Common myeloid progenitor, CD34-positive (primary cell): ENCODE measurements at regions not wholly inside any gene's neighbourhood (a gene's known extent, or its start where the extent isn't known, plus 50 kb on each side); places are given as distances from the start of the nearest gene placed in this dataset.

ENCODE experiments used
- CTCF ChIA-PET: fragments of 350-600 bp; sonication (Branson Sonifier 250); formaldehyde crosslinking; loops from one replicate; lab custom pipeline; 2021; ENCODE audit warnings: antibody characterized with exemption; lab: Charles Lee
- POLR2A ChIA-PET: fragments of 350-600 bp; sonication (Branson Sonifier 250); formaldehyde crosslinking; loops from one replicate; lab custom pipeline; 2021; ENCODE audit warnings: antibody characterized with exemption; lab: Charles Lee
- DNase-seq, 3 donors: peaks; one replicate each; pipeline versions ENCODE4 v3.0.0 to v3.0.0-alpha.2; 2013
- H3K27ac ChIP-seq, 2 experiments: 1 replicate in 1 of 2; 2 replicates in 1 of 2; pipeline ENCODE4 v1.7.0; 2013; ENCODE audit warnings: inconsistent platforms in 2 of 2, low read length in 2 of 2, mild to moderate bottlenecking in 2 of 2, low read depth in 1 of 2, moderate library complexity in 1 of 2; ENCODE audit not compliant: severe bottlenecking in 2 of 2, insufficient read depth in 1 of 2, poor library complexity in 1 of 2
- H3K27me3 ChIP-seq, 5 experiments: replicated peaks in 2 of 5; 1 replicate in 3 of 5; 2 replicates in 2 of 5; pipeline versions ENCODE4 v1.6.1 to v1.7.0; 2013; ENCODE audit warnings: low read length in 4 of 5, mild to moderate bottlenecking in 2 of 5, moderate library complexity in 2 of 5, inconsistent platforms in 1 of 5; ENCODE audit not compliant: insufficient read depth in 5 of 5, control insufficient read depth in 4 of 5
- H3K36me3 ChIP-seq, 4 experiments: 1 replicate in 2 of 4; 2 replicates in 2 of 4; pipeline versions ENCODE4 v1.6.1 to v1.7.0; 2013; ENCODE audit warnings: low read length in 3 of 4, control low read depth in 1 of 4, mild to moderate bottlenecking in 1 of 4; ENCODE audit not compliant: control insufficient read depth in 4 of 4, insufficient read depth in 4 of 4
- H3K4me1 ChIP-seq, 4 experiments: 1 replicate in 3 of 4; 2 replicates in 1 of 4; pipeline versions ENCODE4 v1.6.1 to v1.7.1; 2013; ENCODE audit warnings: low read length in 3 of 4, mild to moderate bottlenecking in 3 of 4, control low read depth in 1 of 4, inconsistent platforms in 1 of 4, moderate library complexity in 1 of 4; ENCODE audit not compliant: control insufficient read depth in 4 of 4, insufficient read depth in 4 of 4; ENCODE audit errors: control extremely low read depth in 1 of 4
- H3K4me3 ChIP-seq, 7 experiments: 1 replicate in 4 of 7; 2 replicates in 3 of 7; pipeline versions ENCODE4 v1.5.1 to v1.7.0; 2013; ENCODE audit warnings: mild to moderate bottlenecking in 7 of 7, low read length in 6 of 7, moderate library complexity in 6 of 7, inconsistent platforms in 2 of 7, low read depth in 2 of 7, control low read depth in 1 of 7; ENCODE audit not compliant: insufficient read depth in 4 of 7, control insufficient read depth in 1 of 7; ENCODE audit errors: extremely low read depth in 1 of 7
- H3K9me3 ChIP-seq, 5 experiments: 1 replicate in 4 of 5; 2 replicates in 1 of 5; pipeline versions ENCODE4 v1.6.1 to v1.7.1; 2013; ENCODE audit warnings: low read length in 4 of 5, mild to moderate bottlenecking in 2 of 5, inconsistent platforms in 1 of 5, low read depth in 1 of 5, moderate library complexity in 1 of 5; ENCODE audit not compliant: control insufficient read depth in 4 of 5, insufficient read depth in 2 of 5; ENCODE audit errors: control extremely low read depth in 1 of 5
- WGBS: methylation state at CpG from one replicate; pipeline ENCODE4 v1.1.5; 2013; ENCODE audit not compliant: insufficient coverage; 5-methylcytosine and 5-hydroxymethylcytosine counted together

- WGBS = 82% methylated on average over 4 of the region's 5 CpGs
- CTCF ChIA-PET = no interaction called here
Observed at GRCh38 chrX:142363501-142363900, 158.4 kb upstream of the MAGEC2 start.

DNA sequence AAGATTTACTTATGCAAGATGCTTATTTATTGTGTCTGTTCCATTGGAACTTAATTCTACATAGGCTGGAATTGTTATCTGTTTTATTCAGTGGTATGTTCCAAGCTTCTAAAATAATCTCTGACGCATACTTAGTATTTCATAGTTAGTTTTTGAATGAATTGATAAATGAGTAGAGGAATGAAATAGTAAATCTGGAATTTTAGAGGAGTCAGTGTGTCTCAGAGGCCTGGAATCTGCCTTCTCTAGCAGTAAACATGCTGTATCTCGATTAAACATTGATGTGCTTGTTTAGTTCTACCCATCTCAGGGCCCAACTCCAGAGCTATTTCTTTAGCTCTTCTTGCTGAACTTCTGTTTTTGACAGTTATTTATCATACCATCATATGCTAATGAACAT is 154.2 kb upstream of the MAGEC2 start:
- ChIA-PET POLR2A (no interaction called here), CTCF (no interaction called here)
- Histone ChIP-seq H3K36me3 (no peaks in the 10 kb centered on the region), H3K4me3 (no peak overlapping the region), H3K4me1 (no peaks in the 10 kb centered on the region), H3K27me3 (no peaks in the 10 kb centered on the region), H3K9me3 (no peaks in the 10 kb centered on the region), H3K27ac (no peak overlapping the region)
- WGBS = 100% methylated on average over 1 of the region's 2 CpGs
- DNase-seq = no peak

More at GRCh38 chrX:142363501-142363900, 158.4 kb upstream of the MAGEC2 start:
- no peak overlapping the region for H3K27ac ChIP-seq
- H3K4me1 ChIP-seq = no peaks in the 10 kb centered on the region
- H3K36me3 ChIP-seq = no peaks in the 10 kb centered on the region
- no peak overlapping the region for H3K4me3 ChIP-seq
- POLR2A ChIA-PET = no interaction called here
- H3K9me3 ChIP-seq = no peaks in the 10 kb centered on the region
- no peak for DNase-seq
- H3K27me3 ChIP-seq = no peaks in the 10 kb centered on the region

- no peaks in the 10 kb centered on the region for H3K4me1 ChIP-seq
- H3K4me3 ChIP-seq = no peak overlapping the region
- no peak for DNase-seq
- no peaks in the 10 kb centered on the region for H3K9me3 ChIP-seq
- no peak overlapping the region for H3K27ac ChIP-seq
- 88% methylated on average over 4 of the region's 6 CpGs for WGBS
- POLR2A ChIA-PET = no interaction called here
- H3K36me3 ChIP-seq = no peaks in the 10 kb centered on the region
- CTCF ChIA-PET = no interaction called here
- no peaks in the 10 kb centered on the region for H3K27me3 ChIP-seq
Observed at GRCh38 chrX:142327182-142327581, 122.1 kb upstream of the MAGEC2 start.

GRCh38 chrX:142312591-142312990 is 107.5 kb upstream of the MAGEC2 start:
- no peak for DNase-seq
- no peak overlapping the region for H3K4me3 ChIP-seq
- H3K9me3 ChIP-seq = no peaks in the 10 kb centered on the region
- ChIA-PET POLR2A (no interaction called here), CTCF (no interaction called here)
- H3K27ac ChIP-seq = no peak overlapping the region
- no peaks in the 10 kb centered on the region for H3K4me1 ChIP-seq
- H3K27me3 ChIP-seq = no peaks in the 10 kb centered on the region
- no peaks in the 10 kb centered on the region for H3K36me3 ChIP-seq

DNA sequence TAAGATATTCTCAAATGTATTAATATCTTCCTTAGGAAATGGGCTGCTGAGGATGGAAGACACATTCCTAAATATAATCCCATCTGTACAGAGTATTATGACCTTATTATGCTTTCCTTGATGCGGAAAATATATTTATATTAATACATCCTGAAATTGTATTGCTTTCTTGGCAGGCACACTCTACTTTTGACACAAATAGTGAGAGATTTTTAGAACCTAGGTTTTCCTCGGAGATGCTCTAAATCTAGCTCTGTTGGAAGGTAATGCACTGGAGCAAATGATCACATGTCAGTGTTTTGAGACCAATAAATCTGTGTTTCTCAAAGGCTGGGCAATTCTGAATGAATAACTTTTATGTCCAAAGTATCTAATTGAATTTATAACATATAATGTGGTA is 94.3 kb upstream of the MAGEC2 start:
- no CpG with 5 or more reads among the region's 2 CpGs for WGBS
- ChIA-PET POLR2A (no interaction called here), CTCF (no interaction called here)
- Histone ChIP-seq H3K4me1 (no peaks in the 10 kb centered on the region), H3K9me3 (no peaks in the 10 kb centered on the region), H3K4me3 (no peak overlapping the region), H3K27ac (no peak overlapping the region), H3K36me3 (no peaks in the 10 kb centered on the region), H3K27me3 (no peaks in the 10 kb centered on the region)
- no peak for DNase-seq

GRCh38 chrX:142296421-142296820 is 91.3 kb upstream of the MAGEC2 start:
- DNase-seq = no peak
- no peaks in the 10 kb centered on the region for H3K9me3 ChIP-seq
- CTCF ChIA-PET = no interaction called here
- H3K36me3 ChIP-seq = no peaks in the 10 kb centered on the region
- H3K4me3 ChIP-seq = no peak overlapping the region
- no peaks in the 10 kb centered on the region for H3K4me1 ChIP-seq
- no peak overlapping the region for H3K27ac ChIP-seq
- no peaks in the 10 kb centered on the region for H3K27me3 ChIP-seq
- POLR2A ChIA-PET = no interaction called here
- no CpG with 5 or more reads among the region's 1 CpG for WGBS

- ChIA-PET POLR2A (no interaction called here), CTCF (no interaction called here)
- H3K9me3 ChIP-seq = no peaks in the 10 kb centered on the region
- H3K4me1 ChIP-seq = no peaks in the 10 kb centered on the region
- H3K27me3 ChIP-seq = no peaks in the 10 kb centered on the region
- H3K27ac ChIP-seq = no peak overlapping the region
- WGBS = 69% methylated on average over 3 of the region's 3 CpGs
- no peak overlapping the region for H3K4me3 ChIP-seq
- H3K36me3 ChIP-seq = no peaks in the 10 kb centered on the region
- DNase-seq = no peak
Observed at GRCh38 chrX:142295190-142295589, 90.1 kb upstream of the MAGEC2 start.
